ENCODE measurements at regions not wholly inside any gene's neighbourhood (a gene's known extent, or its start where the extent isn't known, plus 50 kb on each side); places are given as distances from the start of the nearest gene placed in this dataset.

DNA sequence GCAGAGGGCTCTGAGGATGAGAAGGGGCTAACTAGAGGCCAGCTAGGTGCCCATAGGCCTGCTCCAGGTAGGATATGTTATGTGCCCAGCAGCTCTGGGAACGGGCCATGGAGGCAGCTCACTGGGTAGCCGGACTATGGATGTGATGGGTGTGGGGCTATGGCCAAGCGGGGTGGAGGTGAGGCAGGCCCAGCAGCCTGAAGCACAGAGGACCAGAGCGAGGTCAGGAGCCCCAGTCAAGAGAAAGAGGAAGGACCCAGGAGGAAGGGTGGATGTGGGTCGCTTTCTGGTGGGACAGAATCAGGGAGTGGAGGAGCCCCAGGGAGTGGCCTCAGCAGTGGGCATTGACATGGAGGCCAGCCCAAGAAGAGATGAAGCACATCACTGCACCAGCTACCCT is 117.9 kb upstream of the MLN start:
- no peak for DNase-seq

- no peak for DNase-seq
These were observed 114.4 kb upstream of the MLN start for GRCh38 chr6:33918175-33918695.

GRCh38 chr6:33915134-33915533 is 111.3 kb upstream of the MLN start:
- no peak for DNase-seq

GRCh38 chr6:33914645-33915044 is 110.8 kb upstream of the MLN start:
- DNase-seq: peak; percentile 89

DNA sequence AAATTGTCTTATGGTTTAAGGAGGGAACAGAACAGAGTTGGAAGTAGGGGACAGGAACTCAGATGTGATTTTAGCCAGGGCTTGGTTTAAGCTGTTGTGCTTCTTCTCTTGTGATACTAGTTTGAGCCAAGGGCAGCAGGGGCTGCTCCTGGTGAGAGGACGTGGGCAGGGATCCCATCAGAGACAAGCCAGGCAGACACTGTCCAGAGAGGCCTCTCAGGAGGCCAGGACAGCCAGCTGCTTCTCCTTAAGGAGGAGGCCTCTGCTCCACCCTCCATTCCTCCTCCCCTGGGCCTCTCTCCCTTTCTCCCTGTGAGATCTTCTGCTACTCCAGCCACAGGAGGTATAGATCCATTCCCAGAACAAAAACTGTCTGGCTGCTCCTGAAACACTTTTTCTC is 108.4 kb upstream of the MLN start:
- DNase-seq: no peak

GRCh38 chr6:33911488-33911887 is 107.7 kb upstream of the MLN start:
- DNase-seq: no peak

GRCh38 chr6:33910594-33910993 is 106.8 kb upstream of the MLN start:
- DNase-seq: no peak

GRCh38 chr6:33909737-33910136 is 105.9 kb upstream of the MLN start:
- no peak for DNase-seq

DNA sequence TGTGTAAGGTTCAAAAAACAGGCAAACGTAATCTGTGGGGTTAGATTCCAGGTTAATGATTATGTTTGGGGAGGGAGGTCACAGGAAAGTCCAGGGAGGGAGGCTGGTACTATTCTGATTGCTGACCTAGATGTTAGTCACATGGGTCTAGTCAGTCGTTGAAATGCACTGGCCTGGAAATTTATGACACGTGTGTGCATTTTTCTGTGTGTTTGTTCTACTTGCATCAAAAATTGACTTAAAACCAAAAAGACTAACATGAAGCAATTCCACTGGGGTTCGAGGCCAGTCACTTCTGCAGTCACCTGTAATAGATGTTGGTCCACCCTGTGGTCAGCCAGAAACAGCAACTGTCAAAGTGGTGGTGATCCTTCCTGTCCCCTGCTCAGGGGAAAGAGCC is 104.2 kb upstream of the MLN start:
- no peak for DNase-seq

GRCh38 chr6:33907227-33907626 is 103.4 kb upstream of the MLN start:
- DNase-seq: no peak

- DNase-seq: no peak
These were observed 102.6 kb upstream of the MLN start for GRCh38 chr6:33906439-33906838.

DNA sequence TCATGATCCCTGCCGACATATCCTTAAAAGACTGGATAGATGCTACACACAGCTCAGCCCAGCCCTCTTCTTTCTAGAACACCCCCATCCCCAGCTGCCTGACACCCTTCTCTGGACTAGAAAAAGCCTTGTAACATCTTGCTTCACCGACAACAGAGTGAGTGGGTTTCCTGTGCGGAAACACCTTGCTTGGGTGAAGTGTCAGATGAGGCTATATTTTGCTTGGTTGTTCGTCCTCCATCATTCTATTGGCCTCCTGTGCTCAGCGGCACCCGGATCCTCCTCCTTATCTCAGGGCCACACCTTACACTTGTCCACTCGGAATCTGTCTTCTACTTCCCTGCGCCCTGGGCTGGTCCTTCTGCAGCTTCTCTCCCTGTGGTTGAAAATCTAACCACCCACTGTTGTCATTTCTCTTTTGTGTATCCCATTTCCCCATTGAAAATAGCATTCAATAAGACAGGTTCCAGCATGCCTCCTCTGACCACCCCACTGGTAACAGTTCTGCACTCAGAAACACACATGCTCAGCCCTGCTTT is 101.3 kb upstream of the MLN start:
- DNase-seq: peak; percentile 98

DNA sequence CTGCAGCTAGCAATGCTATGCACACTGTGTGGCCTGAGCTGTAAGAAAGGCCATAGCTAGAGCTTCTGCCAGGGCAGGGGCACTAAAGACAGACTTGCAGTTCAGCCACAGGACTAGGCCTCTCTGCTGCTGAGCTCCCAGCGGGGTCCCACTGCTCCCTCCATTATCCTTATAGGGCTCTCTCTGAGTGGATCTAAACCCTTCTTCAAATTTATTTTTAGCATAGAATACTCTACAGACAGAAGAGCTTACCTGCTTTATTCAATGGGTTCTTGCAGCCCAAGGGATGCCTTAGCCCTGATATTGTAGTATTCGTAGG is 100.9 kb upstream of the MLN start:
- no peak for DNase-seq

GRCh38 chr6:33904050-33904746 is 100.4 kb upstream of the MLN start:
- peak; percentile 97 for DNase-seq

DNA sequence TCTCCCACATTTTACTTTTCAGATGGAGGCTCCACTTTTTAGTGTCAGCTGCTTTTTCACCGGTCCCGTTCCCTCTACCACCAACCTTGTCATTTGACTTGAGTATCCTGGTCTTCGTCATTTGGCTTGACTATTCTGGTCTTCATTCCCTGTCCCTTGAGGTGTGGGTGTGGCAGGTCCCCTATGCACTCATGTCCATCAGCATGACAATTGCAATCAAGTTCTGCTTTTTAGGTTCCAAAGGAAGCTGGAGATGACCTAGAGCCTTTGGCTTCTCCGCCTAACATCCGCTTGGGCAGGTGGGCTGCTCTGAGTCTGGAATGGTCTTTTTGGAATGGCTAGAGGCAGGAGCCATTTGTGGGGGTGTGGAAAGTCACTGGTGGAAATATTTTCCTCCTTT is 99.8 kb upstream of the MLN start:
- DNase-seq: no peak

GRCh38 chr6:33902457-33902853 is 98.7 kb upstream of the MLN start:
- DNase-seq: no peak

- no peak for DNase-seq
These were observed 98.1 kb upstream of the MLN start for GRCh38 chr6:33901822-33902456.

DNA sequence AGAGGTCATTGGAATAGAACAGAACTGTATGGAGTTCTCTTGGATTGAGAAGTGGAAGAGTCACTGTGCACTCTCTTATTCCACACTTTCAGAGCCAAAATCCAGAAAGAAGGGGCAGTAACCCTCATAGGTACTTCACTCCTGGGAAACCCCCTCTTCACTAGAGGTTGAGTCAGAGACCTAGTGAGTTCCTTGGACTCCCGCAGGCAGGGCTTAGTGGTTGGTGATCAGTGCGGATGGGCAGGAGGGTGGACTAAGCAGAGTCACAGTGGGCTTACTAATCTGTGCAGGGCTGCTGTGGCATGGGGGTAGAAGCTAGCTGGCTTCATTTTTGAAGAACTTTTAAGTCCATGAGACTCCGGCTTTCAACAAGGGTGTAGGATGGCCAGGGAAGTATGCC is 95.0 kb upstream of the MLN start:
- no peak for DNase-seq

DNA sequence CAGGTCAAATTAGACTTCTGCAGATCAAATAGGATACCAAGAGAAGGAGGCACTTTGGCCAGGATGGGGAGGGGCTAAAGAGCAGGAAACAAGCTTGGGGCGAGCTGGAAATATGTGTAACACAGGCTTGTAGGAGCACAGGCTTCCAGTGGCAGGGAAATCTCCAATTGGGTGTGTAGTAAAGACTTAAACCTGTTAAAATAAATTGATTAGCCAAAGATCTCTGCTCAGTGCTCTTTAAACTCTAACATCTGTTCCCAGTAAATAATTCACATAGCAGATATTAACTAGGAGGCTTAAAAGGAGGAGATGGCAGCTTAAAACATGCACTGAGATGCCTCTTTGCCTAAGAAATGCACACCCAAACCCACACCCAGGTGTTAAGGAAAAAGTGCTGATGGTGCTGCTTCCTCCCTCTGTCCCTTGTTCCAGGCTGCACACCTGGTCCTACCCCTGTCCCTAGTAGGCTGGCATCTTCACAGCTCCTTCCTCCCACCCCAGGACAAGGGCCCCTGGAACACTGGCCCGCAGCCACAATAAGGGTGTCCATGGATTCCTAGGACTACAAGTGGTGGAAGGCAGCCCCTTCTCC is 93.5 kb upstream of the MLN start:
- DNase-seq: peak; percentile 15

- DNase-seq: no peak
These were observed 92.8 kb upstream of the MLN start for GRCh38 chr6:33896391-33897188.

DNA sequence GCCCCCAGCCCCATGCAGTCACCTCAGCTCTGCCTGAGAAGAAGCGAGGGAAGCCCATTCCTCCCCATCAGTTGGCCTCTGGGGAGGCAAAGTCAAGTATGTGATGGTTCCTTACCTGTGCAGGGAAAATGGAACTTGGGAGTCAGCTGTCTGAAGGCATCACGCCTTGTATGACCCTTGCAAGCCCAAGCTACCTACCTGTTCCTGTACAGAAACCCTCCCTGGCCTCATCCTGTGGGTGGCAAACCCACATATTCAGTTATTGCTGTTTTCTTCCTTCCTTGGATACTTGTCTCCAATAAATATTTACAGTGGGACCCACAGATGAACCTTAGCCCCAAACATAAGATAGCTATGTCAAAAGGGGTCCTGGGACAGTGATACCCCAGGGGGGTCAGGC is 92.2 kb upstream of the MLN start:
- DNase-seq: no peak

DNA sequence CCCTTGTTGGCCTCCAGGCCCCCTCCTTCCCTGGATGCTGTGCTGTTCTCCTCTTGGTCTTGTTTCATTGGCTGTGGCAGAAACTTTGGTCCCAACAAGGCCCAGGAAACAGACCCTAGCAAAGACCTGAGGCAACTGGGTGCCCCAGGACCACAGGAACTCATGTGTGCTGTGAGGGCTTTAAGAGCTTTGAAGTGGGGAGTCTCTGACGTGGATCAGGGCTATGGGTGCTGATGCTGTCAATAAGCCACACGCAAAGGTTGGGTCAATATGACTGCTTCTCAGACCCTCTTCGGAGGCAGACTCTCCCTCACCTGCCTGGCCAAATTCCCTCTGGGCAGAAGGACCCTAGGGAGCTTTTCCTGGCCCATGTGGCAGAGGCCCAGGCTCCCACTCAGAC is 91.5 kb upstream of the MLN start:
- no peak for DNase-seq

DNA sequence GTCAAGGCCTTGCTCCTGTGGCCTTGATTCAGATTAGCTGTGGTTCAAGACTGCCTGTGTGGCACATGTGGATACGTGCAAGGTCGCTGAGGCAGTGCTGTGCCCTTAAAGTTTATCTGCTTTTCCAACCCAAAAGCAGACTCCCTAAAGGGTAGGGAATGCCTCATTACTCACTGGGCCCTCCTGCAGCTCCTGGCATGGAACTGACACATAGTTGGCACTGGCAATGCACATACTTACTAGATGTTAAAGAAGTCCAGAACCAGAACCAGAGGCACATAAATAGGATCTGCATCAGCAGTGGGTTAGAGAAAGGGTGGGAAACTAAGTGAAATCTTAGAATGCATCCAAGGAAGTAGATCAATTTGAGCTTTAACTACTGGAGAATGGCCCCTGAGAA is 90.6 kb upstream of the MLN start:
- no peak for DNase-seq
